VCaP (cell line): ENCODE measurements at regions not wholly inside any gene's neighbourhood (a gene's known extent, or its start where the extent isn't known, plus 50 kb on each side); places are given as distances from the start of the nearest gene placed in this dataset.

Experiments used
- H3K27ac ChIP-seq: fragments of 450-650 bp; 2 replicates; pipeline ENCODE4 v1.5.1; 2017
- CTCF ChIP-seq: fragments of 450-650 bp; conservative IDR thresholded peaks from 2 replicates; pipeline ENCODE4 v1.5.1; 2017; ENCODE audit warnings: mild to moderate bottlenecking, moderate library complexity

- TF ChIP-seq CTCF: no peak
- no peak overlapping the region for H3K27ac ChIP-seq
Observed at GRCh38 chr9:134993996-134994720, 76.4 kb upstream of the FCN1 start.

GRCh38 chr9:134994926-134995791, 77.4 kb upstream of the FCN1 start:
- TF ChIP-seq CTCF: no peak
- H3K27ac ChIP-seq: no peak overlapping the region

GRCh38 chr9:134995792-134996120, 78.0 kb upstream of the FCN1 start:
- no peak for TF ChIP-seq CTCF

GRCh38 chr9:134996591-134997530, 79.1 kb upstream of the FCN1 start:
- TF ChIP-seq CTCF: no peak
- H3K27ac ChIP-seq: no peak overlapping the region

More at GRCh38 chr9:134995792-134996120, 78.0 kb upstream of the FCN1 start:
- no peak overlapping the region for H3K27ac ChIP-seq

- no peak for TF ChIP-seq CTCF
- no peak overlapping the region for H3K27ac ChIP-seq
Observed at GRCh38 chr9:135000647-135001245, 83.0 kb upstream of the FCN1 start.

GRCh38 chr9:135001526-135001925, 83.8 kb upstream of the FCN1 start:
- no peak overlapping the region for H3K27ac ChIP-seq
- no peak for TF ChIP-seq CTCF
